ENCODE measurements at regions not wholly inside any gene's neighbourhood (a gene's known extent, or its start where the extent isn't known, plus 50 kb on each side); places are given as distances from the start of the nearest gene placed in this dataset.

- DNase-seq (no peak), ATAC-seq (replicated peaks) (no peak)
- no peaks in the 10 kb centered on the region for H3K9me3 Mint-ChIP-seq
- no peak overlapping the region for H3K27ac Mint-ChIP-seq
- H3K4me1 Mint-ChIP-seq (ENCODE audit: low read depth in 2 of 2): no peaks in the 10 kb centered on the region
- no peaks in the 10 kb centered on the region for H3K36me3 Mint-ChIP-seq (ENCODE audit: insufficient read depth)
- no peak overlapping the region for H3K4me3 Mint-ChIP-seq
- no peaks in the 10 kb centered on the region for H3K27me3 Mint-ChIP-seq
Observed at GRCh38 chr6:90976341-90976740, 389.5 kb upstream of the MAP3K7 start.

- DNase-seq (no peak), ATAC-seq (replicated peaks) (no peak)
- H3K9me3 Mint-ChIP-seq: no peaks in the 10 kb centered on the region
- no peaks in the 10 kb centered on the region for H3K36me3 Mint-ChIP-seq (ENCODE audit: insufficient read depth)
- H3K4me1 Mint-ChIP-seq (ENCODE audit: low read depth in 2 of 2): no peaks in the 10 kb centered on the region
- H3K4me3 Mint-ChIP-seq: no peak overlapping the region
- no peak overlapping the region for H3K27ac Mint-ChIP-seq
- no peaks in the 10 kb centered on the region for H3K27me3 Mint-ChIP-seq
Observed at GRCh38 chr6:90975741-90976140, 388.9 kb upstream of the MAP3K7 start.

- Mint-ChIP-seq H3K27me3 (peaks cover 4 to 8% of the 10 kb centered on the region in 2 donors), H3K36me3 (ENCODE audit: insufficient read depth) (no peaks in the 10 kb centered on the region), H3K4me1 (ENCODE audit: low read depth in 2 of 2) (no peaks in the 10 kb centered on the region), H3K9me3 (no peaks in the 10 kb centered on the region), H3K27ac (no peak overlapping the region), H3K4me3 (no peak overlapping the region)
- ATAC-seq (replicated peaks): no peak
- no peak for DNase-seq
Observed at GRCh38 chr6:90973188-90973587, 386.3 kb upstream of the MAP3K7 start.

GRCh38 chr6:90970672-90971071 lies 383.8 kb upstream of the MAP3K7 start:
- ATAC-seq (replicated peaks): no peak

GRCh38 chr6:90967471-90967870 lies 380.6 kb upstream of the MAP3K7 start:
- H3K36me3 Mint-ChIP-seq (ENCODE audit: insufficient read depth): peaks cover 4% of the 10 kb centered on the region
- H3K9me3 Mint-ChIP-seq: no peaks in the 10 kb centered on the region
- no peak overlapping the region for H3K27ac Mint-ChIP-seq
- H3K4me3 Mint-ChIP-seq: no peak overlapping the region
- no peaks in the 10 kb centered on the region for H3K4me1 Mint-ChIP-seq (ENCODE audit: low read depth in 2 of 2)
- ATAC-seq (replicated peaks) (no peak), DNase-seq (no peak)
- peaks cover 4 to 8% of the 10 kb centered on the region in 2 donors for H3K27me3 Mint-ChIP-seq

More at GRCh38 chr6:90970672-90971071, 383.8 kb upstream of the MAP3K7 start:
- no peaks in the 10 kb centered on the region for H3K4me1 Mint-ChIP-seq (ENCODE audit: low read depth in 2 of 2)
- H3K4me3 Mint-ChIP-seq: no peak overlapping the region
- H3K36me3 Mint-ChIP-seq (ENCODE audit: insufficient read depth): no peaks in the 10 kb centered on the region
- peaks cover 4 to 8% of the 10 kb centered on the region in 2 donors for H3K27me3 Mint-ChIP-seq
- H3K27ac Mint-ChIP-seq: no peak overlapping the region
- no peaks in the 10 kb centered on the region for H3K9me3 Mint-ChIP-seq
- no peak for DNase-seq

GRCh38 chr6:90960324-90960723 lies 373.5 kb upstream of the MAP3K7 start:
- Mint-ChIP-seq H3K27me3 (peaks cover 0 to 10% of the 10 kb centered on the region in 2 donors), H3K4me3 (no peak overlapping the region), H3K36me3 (ENCODE audit: insufficient read depth) (peaks cover 4% of the 10 kb centered on the region), H3K4me1 (ENCODE audit: low read depth in 2 of 2) (no peaks in the 10 kb centered on the region), H3K9me3 (peaks cover 0 to 2% of the 10 kb centered on the region in 2 donors), H3K27ac (no peak overlapping the region)
- DNase-seq (no peak), ATAC-seq (replicated peaks) (no peak)

- peaks cover 0 to under 1% of the 10 kb centered on the region in 2 donors for H3K27me3 Mint-ChIP-seq
- no peak for DNase-seq
- H3K4me1 Mint-ChIP-seq (ENCODE audit: low read depth in 2 of 2): no peaks in the 10 kb centered on the region
- no peaks in the 10 kb centered on the region for H3K36me3 Mint-ChIP-seq (ENCODE audit: insufficient read depth)
- H3K27ac Mint-ChIP-seq: no peak overlapping the region
- ATAC-seq (replicated peaks): no peak
- peaks cover 0 to 2% of the 10 kb centered on the region in 2 donors for H3K9me3 Mint-ChIP-seq
- no peak overlapping the region for H3K4me3 Mint-ChIP-seq
Observed at GRCh38 chr6:90955246-90955645, 368.4 kb upstream of the MAP3K7 start.

GRCh38 chr6:90953405-90954161 lies 366.7 kb upstream of the MAP3K7 start:
- Mint-ChIP-seq H3K27ac (no peak overlapping the region), H3K36me3 (ENCODE audit: insufficient read depth) (no peaks in the 10 kb centered on the region), H3K27me3 (no peaks in the 10 kb centered on the region), H3K9me3 (no peaks in the 10 kb centered on the region), H3K4me3 (no peak overlapping the region), H3K4me1 (ENCODE audit: low read depth in 2 of 2) (no peaks in the 10 kb centered on the region)
- DNase-seq (no peak), ATAC-seq (replicated peaks) (no peak)

GRCh38 chr6:90952176-90952575 lies 365.3 kb upstream of the MAP3K7 start:
- Mint-ChIP-seq H3K27me3 (no peaks in the 10 kb centered on the region), H3K4me1 (ENCODE audit: low read depth in 2 of 2) (no peaks in the 10 kb centered on the region), H3K36me3 (ENCODE audit: insufficient read depth) (no peaks in the 10 kb centered on the region)

GRCh38 chr6:90948540-90948939 lies 361.7 kb upstream of the MAP3K7 start:
- no peaks in the 10 kb centered on the region for H3K36me3 Mint-ChIP-seq (ENCODE audit: insufficient read depth)
- H3K4me3 Mint-ChIP-seq: no peak overlapping the region
- H3K27me3 Mint-ChIP-seq: no peaks in the 10 kb centered on the region
- H3K4me1 Mint-ChIP-seq (ENCODE audit: low read depth in 2 of 2): no peaks in the 10 kb centered on the region
- H3K27ac Mint-ChIP-seq: no peak overlapping the region
- no peaks in the 10 kb centered on the region for H3K9me3 Mint-ChIP-seq
- no peak for ATAC-seq (replicated peaks)
- no peak for DNase-seq

More at GRCh38 chr6:90952176-90952575, 365.3 kb upstream of the MAP3K7 start:
- H3K4me3 Mint-ChIP-seq: no peak overlapping the region
- H3K27ac Mint-ChIP-seq: no peak overlapping the region
- no peaks in the 10 kb centered on the region for H3K9me3 Mint-ChIP-seq
- DNase-seq (no peak), ATAC-seq (replicated peaks) (no peak)

GRCh38 chr6:90947184-90948064 lies 360.6 kb upstream of the MAP3K7 start:
- DNase-seq: no peak
- Mint-ChIP-seq H3K27me3 (no peaks in the 10 kb centered on the region), H3K4me1 (ENCODE audit: low read depth in 2 of 2) (no peaks in the 10 kb centered on the region), H3K27ac (no peak overlapping the region), H3K9me3 (no peaks in the 10 kb centered on the region), H3K36me3 (ENCODE audit: insufficient read depth) (no peaks in the 10 kb centered on the region), H3K4me3 (no peak overlapping the region)
- no peak for ATAC-seq (replicated peaks)

GRCh38 chr6:90941885-90942284 lies 355.0 kb upstream of the MAP3K7 start:
- ATAC-seq (replicated peaks) (no peak), DNase-seq (no peak)
- no peaks in the 10 kb centered on the region for H3K27me3 Mint-ChIP-seq
- no peak overlapping the region for H3K4me3 Mint-ChIP-seq
- H3K36me3 Mint-ChIP-seq (ENCODE audit: insufficient read depth): no peaks in the 10 kb centered on the region
- no peak overlapping the region for H3K27ac Mint-ChIP-seq
- H3K4me1 Mint-ChIP-seq (ENCODE audit: low read depth in 2 of 2): peaks cover 4 to 6% of the 10 kb centered on the region in 2 donors
- H3K9me3 Mint-ChIP-seq: no peaks in the 10 kb centered on the region

- Mint-ChIP-seq H3K27ac (peak overlapping the region; percentile 67 to 84), H3K9me3 (no peaks in the 10 kb centered on the region), H3K4me1 (ENCODE audit: low read depth in 2 of 2) (peaks cover 4 to 6% of the 10 kb centered on the region in 2 donors), H3K4me3 (peak overlapping the region; percentile 34 to 54), H3K36me3 (ENCODE audit: insufficient read depth) (no peaks in the 10 kb centered on the region), H3K27me3 (peaks cover 0 to 7% of the 10 kb centered on the region in 2 donors)
- ATAC-seq (replicated peaks) (peak; percentile 92), DNase-seq (peak in 2 of 3 experiments; percentile 7 to 10)
Observed at GRCh38 chr6:90940812-90941481, 354.1 kb upstream of the MAP3K7 start.

All from effector memory CD8-positive, alpha-beta T cell (primary cell).